IPS-NIHi11 (cell line): ENCODE measurements at regions not wholly inside any gene's neighbourhood (a gene's known extent, or its start where the extent isn't known, plus 50 kb on each side); places are given as distances from the start of the nearest gene placed in this dataset.
"Not testable (repeated sequence)": the region's sequence is repeated elsewhere in the genome, so short reads cannot be mapped to it uniquely, and the experiment has no call there.

Experiments
- DNase-seq: peaks from one replicate; pipeline ENCODE4 v3.0.0; 2012; ENCODE audit warnings: mixed read lengths, low spot score

DNA sequence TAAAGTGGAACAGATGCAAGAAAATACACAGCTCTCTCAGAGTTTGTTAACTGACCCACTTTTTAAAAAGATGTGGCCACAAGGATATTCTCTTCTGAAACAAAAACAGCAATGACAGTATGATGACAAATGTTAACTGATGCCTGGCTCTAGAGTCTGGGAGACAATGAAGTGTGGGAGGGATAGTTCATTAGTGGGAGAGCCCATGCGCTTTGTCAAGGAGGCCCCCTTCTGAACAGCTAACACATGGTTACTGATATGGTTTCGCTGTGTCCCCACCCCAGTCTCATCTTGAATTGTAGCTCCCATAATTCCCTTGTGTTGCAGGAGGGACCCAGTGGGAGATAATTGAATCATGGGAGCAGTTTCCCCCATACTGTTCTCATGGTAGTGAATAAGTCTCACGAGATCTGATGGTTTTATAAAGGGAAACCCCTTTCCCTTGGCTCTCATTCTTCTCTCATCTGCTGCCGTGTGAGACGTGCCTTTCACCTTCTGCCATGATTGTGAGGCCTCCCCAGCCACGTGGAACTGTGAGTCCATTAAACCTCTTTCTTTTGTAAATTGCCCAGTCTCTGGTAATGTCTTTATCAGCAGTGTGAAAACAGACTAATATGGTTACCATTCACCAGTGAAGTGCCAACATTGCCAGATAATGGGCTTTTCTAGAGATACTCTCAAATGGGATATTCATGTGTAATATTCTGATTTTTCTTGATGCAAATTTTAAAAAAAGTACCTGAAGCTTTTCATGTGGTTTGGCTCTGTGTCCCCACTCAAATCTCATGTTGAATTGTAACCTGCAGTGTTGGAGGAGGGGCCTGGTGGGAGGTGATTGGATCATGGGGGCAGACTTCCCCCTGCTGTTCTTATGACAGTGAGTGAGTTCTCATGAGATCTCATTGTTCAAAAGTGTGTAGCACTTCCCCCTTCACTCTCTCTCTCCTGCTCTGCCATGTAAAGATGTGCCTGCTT lies 435.8 kb downstream of the SHISA9 start:
- DNase-seq, result not testable (repeated sequence)

DNA sequence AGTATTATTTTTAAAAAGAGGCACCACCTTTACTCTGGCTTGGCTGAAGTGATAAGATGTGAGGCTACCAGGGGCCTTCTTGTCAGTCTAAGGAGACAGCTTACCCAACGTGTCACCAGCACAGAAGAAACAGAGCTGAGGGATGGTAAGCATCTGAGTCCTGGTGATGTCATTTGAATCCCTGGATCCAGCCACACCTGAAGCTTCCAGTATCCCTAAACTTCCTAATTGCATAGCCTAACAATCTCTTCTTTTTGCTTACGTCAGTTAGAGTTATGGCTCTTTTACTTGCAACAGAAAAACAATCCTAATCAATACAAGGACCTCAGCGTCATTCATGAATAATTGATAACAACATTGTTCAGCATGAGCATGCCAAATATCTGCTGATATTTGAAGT lies 436.6 kb downstream of the SHISA9 start:
- DNase-seq, result no peak

DNA sequence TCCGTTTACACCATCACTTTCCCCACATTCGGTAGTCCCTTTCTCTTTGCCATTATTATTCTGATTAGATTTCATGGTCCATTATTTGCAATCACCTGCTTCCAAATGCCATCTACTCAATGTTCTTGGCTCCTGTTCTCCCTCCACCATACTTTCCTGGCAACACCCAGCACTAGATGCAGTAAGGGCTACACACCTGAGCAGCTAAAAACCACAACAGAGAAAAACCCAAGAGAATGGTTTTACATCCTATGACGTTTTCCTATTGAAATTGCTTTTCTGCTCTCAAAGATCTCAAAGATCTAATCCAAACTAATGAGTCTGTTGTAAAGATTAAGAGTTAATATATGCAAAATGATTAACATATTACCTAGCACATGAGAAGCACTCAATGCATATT lies 441.3 kb downstream of the SHISA9 start:
- DNase-seq, result no peak

DNA sequence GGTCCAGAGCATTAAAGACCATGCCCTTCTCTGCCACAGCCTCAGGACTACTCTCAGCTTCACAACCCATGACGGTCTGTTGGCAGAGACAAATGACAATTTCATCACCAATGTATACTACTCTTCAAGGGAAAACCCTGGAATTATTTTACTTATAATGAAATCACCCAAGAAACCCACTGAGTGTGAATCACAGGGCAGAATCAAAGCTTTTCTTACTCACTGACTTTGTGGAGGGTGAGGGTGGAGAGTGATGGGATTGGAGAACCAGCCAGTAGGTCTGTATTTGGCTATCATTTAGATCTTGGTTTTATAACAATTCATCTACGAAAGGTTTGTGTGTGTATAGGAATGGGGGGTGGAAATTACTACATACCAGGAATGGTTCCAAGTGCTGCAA lies 442.6 kb downstream of the SHISA9 start:
- DNase-seq, result no peak

DNA sequence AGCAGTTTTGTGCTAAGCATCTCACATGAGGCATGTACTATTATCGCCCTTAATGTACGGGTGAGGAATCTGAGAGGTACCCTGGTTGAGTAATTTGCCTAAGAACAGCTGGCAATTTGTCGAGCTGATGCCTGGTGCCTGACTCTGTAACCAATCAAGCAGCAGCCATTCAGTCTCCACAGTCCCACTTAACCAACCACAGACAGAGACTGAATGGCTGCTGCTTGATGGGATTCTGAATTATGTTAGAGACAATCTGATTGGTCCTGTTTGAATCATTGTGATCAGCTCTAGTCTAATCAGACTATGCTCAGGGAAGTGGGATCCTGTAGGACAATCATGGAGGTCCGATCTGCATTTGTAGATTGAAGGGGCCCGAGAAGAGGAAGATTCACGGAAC lies 447.0 kb downstream of the SHISA9 start:
- DNase-seq, result peak; percentile 33

DNA sequence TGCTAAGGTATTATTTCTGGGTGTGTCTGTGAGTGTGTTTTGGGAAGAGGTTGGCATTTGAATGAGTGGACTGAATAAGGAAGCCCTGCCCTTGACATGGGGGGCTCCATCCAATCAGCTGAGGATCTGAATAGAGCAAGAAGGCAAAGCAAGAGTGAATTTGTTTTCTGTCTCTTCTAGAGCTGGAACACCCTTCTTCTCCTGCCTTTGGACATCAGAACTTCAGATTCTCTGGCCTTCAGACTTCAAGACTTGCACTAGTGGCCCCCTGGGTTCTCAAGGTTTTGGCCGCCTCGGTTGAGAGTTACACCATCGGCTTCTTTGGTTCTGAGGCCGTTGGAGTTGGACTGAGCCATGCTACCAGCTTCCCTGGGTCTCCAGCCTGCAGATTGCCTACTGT lies 448.6 kb downstream of the SHISA9 start:
- DNase-seq, result no peak

DNA sequence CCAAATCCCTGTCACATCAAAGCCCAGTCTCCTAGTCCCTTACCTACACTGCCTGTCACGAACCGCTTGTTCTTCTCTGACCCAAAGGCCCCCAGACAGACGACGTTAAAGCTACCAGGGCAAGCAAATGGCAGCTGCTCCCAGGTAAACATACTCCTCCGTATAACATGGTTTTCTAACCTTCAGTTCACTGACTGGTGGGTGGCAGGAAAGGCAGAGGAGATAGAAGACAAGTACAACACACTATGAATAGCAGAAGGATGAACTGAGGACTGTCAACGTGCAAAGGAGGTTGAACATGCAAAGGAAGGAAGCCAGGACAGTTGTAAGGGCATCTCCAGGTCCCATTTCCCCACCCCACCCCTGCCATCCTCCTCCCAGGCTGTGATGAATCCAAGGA lies 449.8 kb downstream of the SHISA9 start:
- DNase-seq, result no peak

DNA sequence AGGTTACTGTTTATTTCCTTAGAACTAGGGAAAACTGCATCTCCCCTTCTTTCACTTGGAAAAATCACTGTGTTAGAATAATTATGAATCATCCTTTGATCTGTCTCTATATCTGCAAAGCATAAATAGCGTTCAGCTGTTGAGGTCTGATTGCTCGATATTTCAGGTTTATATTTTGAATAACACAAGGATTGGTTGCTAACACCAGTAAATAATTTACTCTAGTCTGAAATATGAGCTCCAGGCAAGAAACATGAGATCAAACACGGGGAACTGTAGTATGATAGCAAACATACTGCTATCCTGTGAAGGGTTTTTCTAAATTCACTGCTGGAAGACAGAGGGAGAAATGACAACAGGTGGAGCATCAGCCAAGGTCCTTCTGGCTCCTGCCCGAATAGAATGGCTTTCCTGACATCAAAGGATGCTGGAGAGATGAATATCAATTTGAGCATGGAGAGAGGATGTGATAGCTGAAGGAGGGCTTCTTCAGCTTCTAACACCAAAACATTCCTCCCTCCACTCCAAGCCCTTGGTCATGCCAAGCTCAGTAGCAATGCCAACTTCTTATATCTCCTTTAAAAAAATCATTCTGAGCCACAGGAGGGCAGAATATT lies 450.3 kb downstream of the SHISA9 start:
- no peak for DNase-seq

DNA sequence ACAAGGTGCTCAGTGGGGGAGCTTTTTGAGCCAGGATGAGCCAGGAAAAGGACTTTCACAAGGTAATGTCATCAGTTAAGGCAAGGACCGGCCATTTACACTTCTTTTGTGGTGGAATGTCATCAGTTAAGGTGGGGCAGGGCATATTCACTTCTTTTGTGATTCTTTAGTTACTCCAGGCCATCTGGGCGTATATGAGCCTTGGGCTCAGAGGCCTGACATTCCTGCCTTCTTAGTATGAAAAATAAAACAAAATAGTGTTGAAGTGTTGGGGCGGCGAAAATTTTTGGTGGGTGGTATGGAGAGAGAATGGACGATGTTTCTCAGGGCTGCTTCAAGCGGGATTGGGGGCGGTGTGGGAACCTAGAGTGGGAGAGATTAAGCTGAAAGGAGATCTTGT lies 451.4 kb downstream of the SHISA9 start:
- not testable (repeated sequence) for DNase-seq

DNA sequence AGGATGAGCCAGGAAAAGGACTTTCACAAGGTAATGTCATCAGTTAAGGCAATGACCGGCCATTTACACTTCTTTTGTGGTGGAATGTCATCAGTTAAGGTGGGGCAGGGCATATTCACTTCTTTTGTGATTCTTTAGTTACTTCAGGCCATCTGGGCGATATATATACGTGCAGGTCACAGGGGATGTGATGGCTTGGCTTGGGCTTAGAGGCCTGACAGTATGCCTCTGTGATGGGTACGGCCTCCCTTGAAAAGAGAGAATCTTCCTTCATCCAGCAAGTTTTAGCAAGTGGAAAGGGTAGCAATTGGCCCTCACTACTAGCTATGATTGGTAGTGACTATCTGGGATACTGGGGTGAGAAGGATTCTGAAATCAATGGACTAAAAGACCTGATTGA lies 456.4 kb downstream of the SHISA9 start:
- not testable (repeated sequence) for DNase-seq

DNA sequence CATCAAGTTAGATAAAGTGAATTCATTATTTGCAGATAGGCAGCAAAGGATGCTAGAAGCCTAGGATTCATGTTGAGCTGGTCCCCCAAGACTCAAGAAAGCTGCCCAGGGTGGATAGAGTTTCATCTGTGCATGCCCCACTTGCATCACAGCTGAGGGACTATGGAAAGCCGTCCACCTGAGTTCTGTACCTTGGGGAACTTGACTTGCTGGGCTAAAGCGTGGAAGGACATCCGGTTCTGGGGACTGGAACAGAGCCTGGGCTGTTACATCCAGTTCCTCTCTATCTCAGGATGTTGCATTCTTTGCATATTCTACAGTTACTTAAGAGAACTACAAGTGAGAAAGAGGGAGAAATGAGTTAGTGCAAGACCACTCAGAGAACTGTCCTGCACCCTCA lies 458.4 kb downstream of the SHISA9 start:
- DNase-seq, result no peak

DNA sequence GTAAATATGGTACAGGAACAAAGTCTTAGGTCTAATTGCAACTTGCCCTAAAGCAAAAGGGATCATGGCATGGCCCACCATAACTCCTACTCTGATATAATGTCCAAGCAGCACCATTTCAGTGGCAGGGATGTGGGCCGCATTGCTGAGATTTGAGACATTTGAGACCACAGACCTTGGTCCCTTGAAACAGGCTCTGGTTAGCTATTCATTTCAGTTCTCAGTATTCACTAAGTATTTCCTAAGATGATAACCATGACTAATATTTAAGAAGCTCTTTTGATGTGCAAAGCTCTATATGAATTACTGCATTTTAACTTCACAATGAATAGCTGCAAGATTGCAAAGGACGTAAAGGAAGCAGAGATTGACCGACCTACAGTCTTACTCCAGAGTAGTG lies 471.0 kb downstream of the SHISA9 start:
- no peak for DNase-seq

DNA sequence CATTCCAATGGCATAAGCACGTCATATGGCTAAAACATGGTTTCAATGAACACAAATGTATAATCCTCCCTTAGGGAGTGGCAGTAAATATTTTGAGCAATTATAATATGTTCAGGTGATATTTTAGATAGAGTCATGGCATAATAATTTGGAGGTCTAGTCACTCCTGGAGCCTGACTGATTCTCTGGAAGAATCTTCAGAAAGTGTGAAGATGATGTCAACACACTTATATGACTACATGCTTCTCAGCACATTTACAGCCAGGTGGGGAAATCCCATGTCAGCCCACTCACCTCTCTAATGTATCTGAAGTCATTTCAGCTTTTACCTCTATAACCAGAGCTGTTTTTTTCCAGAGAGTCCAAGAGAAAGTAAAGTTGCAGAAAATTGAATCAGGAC lies 474.8 kb downstream of the SHISA9 start:
- DNase-seq, result no peak

DNA sequence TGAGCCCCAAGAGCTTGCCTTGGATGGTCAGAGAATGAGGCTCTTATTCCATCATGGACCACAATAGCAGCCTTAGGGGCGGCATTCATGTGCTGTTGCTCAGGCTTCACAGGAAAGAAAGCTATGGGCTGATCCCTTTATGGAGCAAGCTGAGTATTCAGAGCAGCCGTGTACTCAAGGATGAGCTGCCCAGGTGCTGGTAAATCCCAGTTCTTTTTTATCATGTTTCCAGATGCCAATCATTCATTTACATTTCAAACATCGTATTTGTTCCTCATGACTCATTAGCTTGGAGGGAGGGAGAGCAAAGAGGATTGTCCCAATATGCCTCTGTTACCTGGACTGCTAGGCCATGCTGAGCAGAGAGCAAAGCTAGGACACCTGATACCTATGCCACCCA lies 475.7 kb downstream of the SHISA9 start:
- no peak for DNase-seq

DNA sequence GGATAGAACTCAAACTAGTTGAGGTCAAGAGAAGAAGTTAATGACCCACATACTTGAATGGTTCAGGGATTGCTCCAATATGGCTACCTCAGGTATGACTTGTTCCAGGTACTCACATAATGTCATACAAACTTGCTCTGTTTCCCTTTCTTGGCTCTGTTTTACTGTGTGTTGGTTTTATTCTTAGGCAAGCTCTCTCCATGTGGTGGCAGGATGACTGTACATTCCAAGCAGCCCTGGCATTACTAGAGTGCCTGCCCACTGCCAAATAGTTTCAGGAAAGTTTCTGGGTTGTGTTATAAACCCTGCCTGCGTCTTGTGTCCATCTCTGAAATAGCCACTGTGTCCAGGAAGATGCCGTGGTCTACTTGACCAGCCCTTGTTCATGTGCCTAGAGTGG lies 476.8 kb downstream of the SHISA9 start:
- DNase-seq, result no peak

DNA sequence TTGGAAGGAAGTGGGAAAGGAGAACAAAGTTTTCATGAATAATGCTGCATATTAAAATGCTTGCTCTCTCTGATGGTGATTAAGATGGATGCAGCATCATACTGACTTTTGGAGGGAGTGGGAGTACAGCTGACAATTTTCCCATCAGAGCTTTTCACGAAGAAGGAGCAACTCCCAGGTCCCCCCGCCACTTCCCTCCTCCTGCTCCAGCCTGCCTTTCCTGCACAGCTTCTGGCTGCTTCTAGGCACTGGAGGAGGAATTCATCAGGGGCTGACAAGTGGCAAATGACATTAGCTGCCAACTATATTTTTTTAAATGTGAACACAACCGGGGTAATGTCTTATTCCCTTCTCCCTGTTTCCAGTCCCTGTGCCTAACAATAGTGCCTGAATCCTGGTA lies 477.9 kb downstream of the SHISA9 start:
- DNase-seq, result no peak

DNA sequence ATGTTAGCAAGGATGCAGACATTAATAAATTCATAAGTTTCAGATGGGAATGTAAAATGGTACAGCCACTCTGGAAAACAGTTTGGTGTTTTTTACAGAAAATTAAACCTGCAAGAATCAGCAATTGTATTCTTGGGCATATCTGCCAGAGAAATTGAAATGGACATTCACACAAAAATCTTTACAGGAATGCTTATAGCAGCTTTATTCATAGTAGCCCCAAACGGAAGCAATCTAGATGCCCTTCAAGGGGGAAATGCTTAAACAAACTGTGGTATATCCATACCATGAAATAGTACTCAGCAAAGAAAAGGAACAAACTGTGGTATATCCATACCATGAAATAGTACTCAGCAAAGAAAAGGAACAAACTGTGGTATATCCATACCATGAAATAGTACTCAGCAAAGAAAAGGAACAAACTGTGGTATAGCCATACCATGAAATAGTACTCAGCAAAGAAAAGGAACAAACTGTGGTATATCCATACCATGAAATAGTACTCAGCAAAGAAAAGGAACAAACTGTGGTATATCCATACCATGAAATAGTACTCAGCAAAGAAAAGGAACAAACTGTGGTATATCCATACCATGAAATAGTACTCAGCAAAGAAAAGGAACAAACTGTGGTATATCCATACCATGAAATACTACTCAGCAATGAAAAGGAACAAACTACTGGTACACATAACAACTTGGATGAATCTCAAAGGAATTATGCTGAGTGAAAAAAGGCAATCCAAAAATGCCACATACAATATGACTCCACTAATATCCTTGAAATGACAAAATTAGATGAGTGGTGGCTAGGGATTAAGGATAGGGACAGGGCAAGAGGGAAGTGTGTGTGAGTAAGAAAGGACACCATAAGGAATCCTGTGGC lies 484.0 kb downstream of the SHISA9 start:
- DNase-seq, result not testable (repeated sequence)

DNA sequence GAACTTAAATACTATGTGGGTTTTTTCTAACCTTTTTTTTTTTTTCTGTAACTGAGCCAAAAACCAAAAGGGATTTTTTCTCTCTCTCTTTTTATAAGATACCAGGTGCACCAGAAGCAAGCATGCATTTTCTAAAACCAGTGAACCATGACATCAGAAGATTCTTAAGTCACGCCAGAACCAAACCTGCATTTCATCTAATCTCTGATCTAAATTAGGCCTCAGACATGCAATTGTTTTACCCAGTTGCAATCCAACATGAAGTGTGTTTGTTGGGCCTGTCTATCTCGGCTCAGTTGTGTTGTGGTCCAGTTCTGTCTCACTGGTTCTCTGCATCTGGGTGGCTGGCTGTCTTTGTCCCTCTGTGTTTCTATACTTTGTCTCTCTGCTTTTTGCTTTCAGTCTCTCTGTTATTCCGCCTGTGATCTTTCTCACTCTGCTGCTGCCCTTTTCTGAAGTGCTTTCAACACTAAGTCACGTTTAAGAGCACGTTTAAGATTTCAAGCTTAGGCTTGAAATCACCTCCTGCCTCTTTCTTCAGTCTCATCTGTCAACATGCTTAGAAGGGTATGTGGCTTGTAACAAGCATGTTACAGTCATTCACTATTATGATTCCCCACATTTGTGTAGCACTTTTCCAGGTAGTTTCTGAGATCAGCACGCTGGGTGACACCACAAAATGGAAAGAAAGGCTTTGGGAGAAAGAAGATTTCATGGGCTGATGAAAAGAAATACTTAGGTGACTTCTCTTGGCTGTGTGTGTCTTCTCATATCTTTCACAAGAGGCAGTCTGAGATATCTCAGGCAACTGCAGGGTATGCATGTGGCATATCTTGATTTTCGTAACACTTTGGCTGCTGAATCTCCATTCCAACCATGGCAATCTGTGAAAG lies 488.9 kb downstream of the SHISA9 start:
- DNase-seq, result no peak

DNA sequence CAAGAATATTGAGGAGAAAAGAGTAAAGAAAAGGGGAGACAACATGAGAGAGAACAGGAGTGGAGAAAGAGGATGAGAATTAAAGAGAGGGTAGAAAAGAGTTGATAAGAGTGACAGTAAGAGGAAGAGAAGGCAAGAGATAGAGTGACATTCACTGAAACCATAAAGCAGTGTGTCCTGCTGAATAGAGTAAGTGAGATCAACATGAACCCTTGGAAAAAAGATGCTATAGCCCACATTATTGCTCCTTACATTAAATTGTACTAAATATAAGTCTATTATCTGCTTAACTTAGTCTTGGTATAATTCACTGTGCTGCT lies 489.5 kb downstream of the SHISA9 start:
- DNase-seq, result no peak

DNA sequence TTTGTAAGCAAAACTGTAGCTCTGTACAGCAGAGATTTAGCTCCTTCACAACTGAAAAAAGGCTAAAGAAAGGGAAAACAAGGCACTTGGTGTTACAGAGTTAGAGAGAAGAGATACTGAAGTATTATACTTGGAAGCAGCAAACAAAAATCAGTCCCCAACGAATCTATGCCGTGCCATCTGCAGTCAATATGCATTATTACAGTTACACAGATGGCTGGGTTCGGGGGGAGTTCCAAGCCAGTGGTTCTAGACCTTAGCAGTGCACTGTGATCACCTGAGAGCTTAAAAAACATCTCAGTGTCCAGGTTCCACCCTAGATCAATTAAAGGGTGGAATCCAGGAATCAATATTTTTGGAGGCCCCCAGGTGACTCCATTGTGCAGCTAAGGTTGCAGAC lies 489.9 kb downstream of the SHISA9 start:
- DNase-seq, result no peak

DNA sequence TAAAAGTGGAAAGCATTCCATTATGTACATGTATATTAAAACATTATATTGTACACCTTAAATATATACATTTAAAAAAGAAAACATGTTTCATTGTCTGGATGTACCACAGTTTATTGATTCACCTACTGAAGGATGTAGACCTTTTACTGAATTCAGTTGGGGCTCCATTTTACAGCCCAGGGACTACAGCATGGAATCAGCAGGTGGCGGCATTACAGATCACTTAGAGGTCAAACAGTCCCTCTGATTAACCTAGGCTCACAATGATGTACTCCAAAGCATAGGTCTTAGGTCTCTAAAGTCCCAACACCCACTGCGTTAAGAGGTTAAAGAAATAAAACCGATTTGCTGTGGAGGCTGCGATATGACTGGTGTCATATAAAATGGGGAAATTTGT lies 490.9 kb downstream of the SHISA9 start:
- DNase-seq, result no peak

DNA sequence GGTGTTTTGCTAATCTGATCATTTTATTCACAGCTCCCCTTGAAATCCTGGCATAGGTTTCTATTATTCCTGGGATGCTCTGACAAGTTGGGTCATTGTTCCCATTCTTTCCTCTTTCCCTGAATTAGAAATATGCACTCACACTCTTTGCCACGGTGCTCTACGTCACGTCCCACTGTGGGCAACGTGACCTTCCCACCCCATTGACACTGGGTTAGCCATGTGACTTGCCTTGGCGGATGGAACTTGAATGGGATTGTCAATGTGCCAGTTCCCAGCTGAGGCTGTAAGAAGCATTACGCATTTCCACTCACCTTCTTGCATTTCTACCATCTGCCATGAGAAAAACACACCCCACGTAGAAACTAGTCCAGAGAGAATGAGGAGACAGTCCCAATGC lies 492.4 kb downstream of the SHISA9 start:
- no peak for DNase-seq
